ENCODE measurements at regions not wholly inside any gene's neighbourhood (a gene's known extent, or its start where the extent isn't known, plus 50 kb on each side); places are given as distances from the start of the nearest gene placed in this dataset.

- TF ChIP-seq CREM (IDR thresholded peaks at IDR 0.05): no peak
- TF ChIP-seq CREM (CRISPR knock-in tag; IDR thresholded peaks at IDR 0.05): no peak
- TF ChIP-seq, protein P1, sequence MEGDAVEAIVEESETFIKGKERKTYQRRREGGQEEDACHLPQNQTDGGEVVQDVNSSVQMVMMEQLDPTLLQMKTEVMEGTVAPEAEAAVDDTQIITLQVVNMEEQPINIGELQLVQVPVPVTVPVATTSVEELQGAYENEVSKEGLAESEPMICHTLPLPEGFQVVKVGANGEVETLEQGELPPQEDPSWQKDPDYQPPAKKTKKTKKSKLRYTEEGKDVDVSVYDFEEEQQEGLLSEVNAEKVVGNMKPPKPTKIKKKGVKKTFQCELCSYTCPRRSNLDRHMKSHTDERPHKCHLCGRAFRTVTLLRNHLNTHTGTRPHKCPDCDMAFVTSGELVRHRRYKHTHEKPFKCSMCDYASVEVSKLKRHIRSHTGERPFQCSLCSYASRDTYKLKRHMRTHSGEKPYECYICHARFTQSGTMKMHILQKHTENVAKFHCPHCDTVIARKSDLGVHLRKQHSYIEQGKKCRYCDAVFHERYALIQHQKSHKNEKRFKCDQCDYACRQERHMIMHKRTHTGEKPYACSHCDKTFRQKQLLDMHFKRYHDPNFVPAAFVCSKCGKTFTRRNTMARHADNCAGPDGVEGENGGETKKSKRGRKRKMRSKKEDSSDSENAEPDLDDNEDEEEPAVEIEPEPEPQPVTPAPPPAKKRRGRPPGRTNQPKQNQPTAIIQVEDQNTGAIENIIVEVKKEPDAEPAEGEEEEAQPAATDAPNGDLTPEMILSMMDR (CRISPR knock-in tag; IDR thresholded peaks at IDR 0.05): no peak
- TF ChIP-seq SMAD9 (CRISPR knock-in tag; IDR thresholded peaks at IDR 0.05): no peak
- no peak for TF ChIP-seq ZIK1 (CRISPR knock-in tag; IDR thresholded peaks at IDR 0.05; ENCODE audit: borderline replicate concordance, low read depth)
- TF ChIP-seq ZFP1 (CRISPR knock-in tag; IDR thresholded peaks at IDR 0.05): no peak
- no peak for TF ChIP-seq ZSCAN29 (CRISPR knock-in tag; conservative IDR thresholded peaks at IDR 0.05)
- TF ChIP-seq NKX3-1 (CRISPR knock-in tag; IDR thresholded peaks at IDR 0.05): no peak
- TF ChIP-seq SALL2 (CRISPR knock-in tag; IDR thresholded peaks at IDR 0.05): no peak
- TF ChIP-seq TCF7L2 (IDR thresholded peaks at IDR 0.05; ENCODE audit: low read depth, low read length): no peak
- TF ChIP-seq RFX5 (IDR thresholded peaks at IDR 0.05; ENCODE audit: low read depth, low read length): no peak
- TF ChIP-seq REST (IDR thresholded peaks at IDR 0.05; ENCODE audit: borderline replicate concordance in 1 of 2, low read depth in 1 of 2, low read length in 2 of 2): no peak
- TF ChIP-seq ZNF263 (CRISPR knock-in tag; IDR thresholded peaks at IDR 0.05): no peak
Measured at GRCh38 chr4:45663628-45664081, 460.2 kb downstream of the GABRG1 start.

Data from HepG2 (cell line).